ENCODE measurements at regions not wholly inside any gene's neighbourhood (a gene's known extent, or its start where the extent isn't known, plus 50 kb on each side); places are given as distances from the start of the nearest gene placed in this dataset.
A peak's percentile ranks its signal among the peaks of the same experiment; 100 is the strongest.

DNA sequence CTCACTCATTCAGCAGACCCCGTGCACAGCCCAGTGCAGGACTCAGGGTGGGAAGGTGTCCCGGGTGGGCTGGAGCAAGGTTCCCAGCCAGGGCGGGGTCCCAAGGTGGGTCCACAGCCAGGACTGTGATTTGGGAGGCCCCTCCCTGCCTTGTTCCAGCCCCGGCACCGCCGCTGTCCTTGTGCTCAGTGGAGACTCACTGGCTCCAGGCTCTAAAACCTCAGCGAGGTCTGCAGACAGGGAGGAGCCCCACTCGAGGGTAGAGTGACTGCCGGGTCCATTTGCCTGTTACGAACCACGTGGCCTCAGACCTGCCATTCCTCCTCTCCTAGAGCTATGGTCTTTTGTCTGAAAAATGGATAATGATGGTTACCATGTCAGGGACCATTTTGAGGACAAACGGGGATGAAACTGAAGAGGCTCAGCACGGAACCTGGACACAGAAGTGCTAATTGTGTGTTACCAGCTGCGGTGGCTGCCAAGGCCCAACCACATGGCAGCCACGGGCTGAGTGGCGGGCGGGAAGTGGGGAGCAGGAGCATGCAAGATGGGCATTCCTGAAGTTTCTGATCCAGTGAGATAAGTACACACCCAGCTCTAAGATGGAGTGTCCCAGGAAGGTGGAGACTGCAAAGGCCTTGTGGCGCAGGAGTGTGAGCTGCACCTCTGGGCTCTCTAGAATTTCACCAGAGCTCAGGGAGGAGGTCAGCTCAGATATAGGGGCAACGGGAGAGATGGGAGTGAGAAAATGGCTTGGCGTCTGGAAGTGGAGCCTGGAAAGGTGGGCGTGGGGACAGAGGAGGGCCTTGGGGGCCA lies 317.6 kb downstream of the SEC14L1 start:
- peak; percentile 27 for ATAC-seq
- H3K36me3 Mint-ChIP-seq = peaks cover 97% of the 10 kb centered on the region
- H3K4me3 Mint-ChIP-seq = peak overlapping the region; percentile 86
- no peaks in the 10 kb centered on the region for H3K9me3 Mint-ChIP-seq
- H3K4me1 Mint-ChIP-seq = peaks cover 91% of the 10 kb centered on the region
- H3K27ac Mint-ChIP-seq = peak overlapping the region; percentile 98
- peak in 1 of 2 donors; percentile 70 for DNase-seq (ENCODE audit: low spot score in 2 of 2)

DNA sequence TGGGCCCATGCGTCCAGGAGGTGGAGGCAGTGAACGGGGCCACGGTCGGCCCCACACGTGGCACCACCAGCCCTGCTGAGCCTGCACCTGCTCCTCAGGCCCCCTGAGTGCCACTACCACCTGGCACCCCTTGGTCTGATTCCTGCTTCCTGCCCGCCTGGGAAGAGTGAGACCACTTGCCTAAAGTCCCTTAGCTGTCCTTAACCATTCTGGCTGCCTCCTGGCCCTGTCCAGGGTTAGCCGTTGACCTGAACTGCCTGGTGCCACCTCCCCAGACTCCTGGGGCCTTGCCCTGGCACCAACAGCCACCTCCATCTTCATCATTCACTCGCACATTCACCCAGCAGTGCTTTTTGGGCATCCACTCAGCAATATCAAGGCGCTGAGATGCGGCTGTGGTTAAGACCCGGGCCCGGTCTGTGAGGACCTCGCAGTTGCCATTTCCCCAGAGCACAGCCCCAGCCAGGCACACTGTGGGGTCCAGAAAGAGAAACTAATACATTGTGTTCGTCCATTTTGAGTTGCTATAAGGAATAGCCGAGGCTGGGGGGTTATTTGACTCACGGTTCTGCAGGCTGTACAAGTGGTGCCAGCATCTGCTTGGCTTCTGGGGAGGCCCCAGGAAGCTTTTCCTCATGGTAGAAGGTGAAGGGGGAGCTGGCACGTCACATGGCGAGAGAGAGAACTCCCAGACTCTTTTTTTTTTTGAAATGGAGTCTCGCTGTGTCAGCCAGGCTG lies 318.4 kb downstream of the SEC14L1 start:
- Mint-ChIP-seq H3K9me3 (no peaks in the 10 kb centered on the region), H3K4me3 (peak overlapping the region; percentile 86), H3K27ac (peak overlapping the region; percentile 98), H3K4me1 (peaks cover 85% of the 10 kb centered on the region), H3K36me3 (peaks cover 94% of the 10 kb centered on the region)
- DNase-seq (ENCODE audit: low spot score in 2 of 2) (peak in 1 of 2 donors; percentile 68), ATAC-seq (peak; percentile 16)

- Mint-ChIP-seq H3K4me3 (peak overlapping the region; percentile 86), H3K9me3 (no peaks in the 10 kb centered on the region), H3K36me3 (peaks cover 94% of the 10 kb centered on the region), H3K27ac (peak overlapping the region; percentile 98), H3K4me1 (peaks cover 84% of the 10 kb centered on the region)
- peak in 1 of 2 donors; percentile 74 for DNase-seq (ENCODE audit: low spot score in 2 of 2)
- no peak for ATAC-seq
Observed at GRCh38 chr17:77460514-77461046, 319.8 kb downstream of the SEC14L1 start.

- ATAC-seq (no peak), DNase-seq (ENCODE audit: low spot score in 2 of 2) (no peak)
- Mint-ChIP-seq H3K4me1 (peaks cover 85% of the 10 kb centered on the region), H3K27ac (peak overlapping the region; percentile 98), H3K4me3 (peak overlapping the region; percentile 86), H3K36me3 (peaks cover 96% of the 10 kb centered on the region), H3K9me3 (no peaks in the 10 kb centered on the region)
Observed at GRCh38 chr17:77461277-77462057, 320.7 kb downstream of the SEC14L1 start.

- Mint-ChIP-seq H3K4me1 (peaks cover 85% of the 10 kb centered on the region), H3K9me3 (no peaks in the 10 kb centered on the region), H3K36me3 (peaks cover 96% of the 10 kb centered on the region), H3K27ac (peak overlapping the region; percentile 98), H3K4me3 (peak overlapping the region; percentile 86)
- DNase-seq (ENCODE audit: low spot score in 2 of 2) = peak in 1 of 2 donors; percentile 73
- ATAC-seq = peak; percentile 33
Observed at GRCh38 chr17:77462090-77462489, 321.3 kb downstream of the SEC14L1 start.

- no peak for ATAC-seq
- Mint-ChIP-seq H3K4me1 (peaks cover 85% of the 10 kb centered on the region), H3K9me3 (no peaks in the 10 kb centered on the region), H3K36me3 (peaks cover 94% of the 10 kb centered on the region), H3K27ac (peak overlapping the region; percentile 98), H3K4me3 (peak overlapping the region; percentile 86)
- DNase-seq (ENCODE audit: low spot score in 2 of 2) = no peak
Observed at GRCh38 chr17:77462553-77463497, 322.1 kb downstream of the SEC14L1 start.

GRCh38 chr17:77464988-77465357 lies 324.2 kb downstream of the SEC14L1 start:
- Mint-ChIP-seq H3K27ac (peak overlapping the region; percentile 72), H3K4me1 (peaks cover 85% of the 10 kb centered on the region), H3K9me3 (peaks cover 2% of the 10 kb centered on the region), H3K4me3 (peak overlapping the region; percentile 72), H3K36me3 (peaks cover 94% of the 10 kb centered on the region)
- no peak for DNase-seq (ENCODE audit: low spot score in 2 of 2)
- ATAC-seq = no peak

- Mint-ChIP-seq H3K9me3 (peaks cover 5% of the 10 kb centered on the region), H3K4me1 (peaks cover 85% of the 10 kb centered on the region), H3K4me3 (peak overlapping the region; percentile 72), H3K27ac (peak overlapping the region; percentile 72), H3K36me3 (peaks cover 94% of the 10 kb centered on the region)
- peak; percentile 91 for ATAC-seq
- DNase-seq (ENCODE audit: low spot score in 2 of 2) = peak in 1 of 2 donors; percentile 80
Observed at GRCh38 chr17:77465358-77466041, 324.7 kb downstream of the SEC14L1 start.

- Mint-ChIP-seq H3K27ac (peak overlapping the region; percentile 72), H3K4me3 (peak overlapping the region; percentile 72), H3K9me3 (peaks cover 5% of the 10 kb centered on the region), H3K36me3 (peaks cover 93% of the 10 kb centered on the region), H3K4me1 (peaks cover 84% of the 10 kb centered on the region)
- DNase-seq (ENCODE audit: low spot score in 2 of 2) (no peak), ATAC-seq (no peak)
Observed at GRCh38 chr17:77466140-77466539, 325.4 kb downstream of the SEC14L1 start.

DNA sequence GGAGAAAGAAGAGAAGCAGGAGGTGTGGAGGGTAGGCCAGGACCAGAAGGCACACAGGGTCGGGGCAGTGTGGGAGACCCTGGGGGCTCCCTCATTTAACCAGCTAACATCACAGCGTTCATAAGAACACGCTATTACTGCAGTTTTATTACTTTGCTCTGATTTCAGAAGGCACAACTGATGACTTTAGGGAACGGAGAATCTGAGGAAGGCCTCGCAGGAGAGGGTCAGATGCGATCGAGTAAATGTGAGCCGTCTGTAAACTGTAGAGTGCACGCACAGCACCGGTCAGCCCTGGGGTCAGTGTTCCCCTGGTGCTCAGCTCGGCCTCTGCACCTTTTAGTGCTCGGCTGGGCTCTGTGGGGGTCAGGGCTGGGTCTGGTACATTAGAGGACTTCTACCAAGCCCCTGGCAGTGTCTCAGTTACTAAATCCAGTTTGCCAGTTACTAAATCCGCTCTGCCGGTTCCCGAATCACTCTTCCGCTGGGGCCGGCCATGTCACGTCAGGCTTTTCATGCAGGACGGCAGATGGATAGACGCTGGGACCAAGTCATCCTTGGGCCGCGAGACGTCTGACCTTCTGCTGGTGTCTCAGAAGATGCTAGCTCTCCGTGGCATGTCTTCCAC lies 325.9 kb downstream of the SEC14L1 start:
- Mint-ChIP-seq H3K4me3 (peak overlapping the region; percentile 72), H3K27ac (peak overlapping the region; percentile 72), H3K36me3 (peaks cover 92% of the 10 kb centered on the region), H3K9me3 (peaks cover 5% of the 10 kb centered on the region), H3K4me1 (peaks cover 84% of the 10 kb centered on the region)
- ATAC-seq = no peak
- no peak for DNase-seq (ENCODE audit: low spot score in 2 of 2)

DNA sequence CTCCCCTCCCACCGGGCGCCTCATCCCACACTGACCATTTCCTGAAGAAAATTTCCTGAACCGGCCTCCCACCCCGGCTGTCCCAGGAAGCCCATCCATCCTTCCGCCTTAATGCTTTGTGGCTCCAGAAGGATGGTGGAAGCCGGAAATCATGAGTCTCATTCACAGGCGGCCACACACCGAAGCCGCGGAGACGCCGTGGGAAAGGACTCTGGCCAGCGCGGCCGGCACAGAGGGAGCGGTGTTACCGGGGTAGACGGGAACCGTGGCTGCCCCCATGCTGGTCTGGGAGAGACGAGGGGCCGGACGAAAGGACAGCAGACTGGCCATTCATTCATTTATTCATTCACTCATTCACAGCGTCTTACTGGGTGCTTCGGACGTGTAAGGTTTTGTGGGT lies 326.8 kb downstream of the SEC14L1 start:
- H3K4me3 Mint-ChIP-seq = no peak overlapping the region
- no peak for ATAC-seq
- peaks cover 89% of the 10 kb centered on the region for H3K4me1 Mint-ChIP-seq
- H3K9me3 Mint-ChIP-seq = peaks cover 5% of the 10 kb centered on the region
- H3K27ac Mint-ChIP-seq = peak overlapping the region; percentile 72
- peaks cover 94% of the 10 kb centered on the region for H3K36me3 Mint-ChIP-seq
- DNase-seq (ENCODE audit: low spot score in 2 of 2) = no peak

DNA sequence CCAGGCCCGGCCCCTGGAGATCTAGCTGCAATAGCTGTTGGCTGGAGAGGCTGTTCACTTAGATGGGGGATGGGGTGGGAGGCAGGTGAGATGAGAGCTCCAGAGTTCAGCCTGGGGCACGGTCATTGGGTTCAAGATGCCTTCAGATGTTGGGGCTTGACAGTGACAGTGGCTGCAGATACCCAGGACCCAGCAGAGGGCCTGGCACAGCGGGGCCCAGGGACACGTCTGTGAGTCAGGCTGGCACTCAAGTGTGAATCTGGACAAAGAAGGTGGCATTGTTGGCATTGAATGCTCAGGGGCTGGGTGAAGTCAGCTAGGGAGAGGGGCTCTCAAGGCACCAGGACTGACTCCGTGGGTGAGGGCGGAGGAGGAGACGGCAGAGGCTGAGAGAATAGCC lies 328.1 kb downstream of the SEC14L1 start:
- peak overlapping the region; percentile 2 for H3K4me3 Mint-ChIP-seq

GRCh38 chr17:77470330-77470786 lies 329.6 kb downstream of the SEC14L1 start:
- peaks cover 99% of the 10 kb centered on the region for H3K4me1 Mint-ChIP-seq
- peak overlapping the region; percentile 46 for H3K4me3 Mint-ChIP-seq
- peaks cover 96% of the 10 kb centered on the region for H3K36me3 Mint-ChIP-seq
- ATAC-seq (no peak), DNase-seq (ENCODE audit: low spot score in 2 of 2) (no peak)
- peaks cover 5% of the 10 kb centered on the region for H3K9me3 Mint-ChIP-seq
- H3K27ac Mint-ChIP-seq = peak overlapping the region; percentile 72

More for the DNA sequence above, 328.1 kb downstream of the SEC14L1 start:
- Mint-ChIP-seq H3K36me3 (peaks cover 96% of the 10 kb centered on the region), H3K4me1 (peaks cover 93% of the 10 kb centered on the region), H3K27ac (peak overlapping the region; percentile 72), H3K9me3 (peaks cover 5% of the 10 kb centered on the region)
- ATAC-seq (no peak), DNase-seq (ENCODE audit: low spot score in 2 of 2) (no peak)

Measured in stimulated activated effector memory CD8-positive, alpha-beta T cell treated with anti-CD3 and anti-CD28 coated beads, Interleukin-12 subunit alpha, Interleukin-12 subunit beta, amount 100 ng/mL, for 72 hours (primary cell).